Kidney epithelial cell (primary cell): ENCODE measurements at regions not wholly inside any gene's neighbourhood (a gene's known extent, or its start where the extent isn't known, plus 50 kb on each side); places are given as distances from the start of the nearest gene placed in this dataset.

ENCODE experiments used
- DNase-seq: peaks from one replicate; pipeline ENCODE4 v3.0.0-alpha.2; 2010; ENCODE audit warnings: low read depth
- H3K27me3 ChIP-seq: 2 replicates; pipeline ENCODE4 v1.6.0; 2011; ENCODE audit warnings: low read length; ENCODE audit not compliant: control insufficient read depth, insufficient read depth
- H3K36me3 ChIP-seq: 2 replicates; pipeline ENCODE4 v1.5.1; 2011; ENCODE audit warnings: low read length; ENCODE audit not compliant: control insufficient read depth, insufficient read depth
- H3K4me3 ChIP-seq: 2 replicates; pipeline ENCODE4 v1.5.1; 2011; ENCODE audit warnings: low read depth, mild to moderate bottlenecking, control low read depth, low read length
- CTCF ChIP-seq: IDR thresholded peaks from 2 replicates; pipeline ENCODE4 v1.5.1; 2011; ENCODE audit warnings: mild to moderate bottlenecking, moderate library complexity, low read length, control low read depth, inconsistent platforms; ENCODE audit not compliant: insufficient read depth, poor library complexity, severe bottlenecking

GRCh38 chr7:24406053-24406788 lies 122.2 kb downstream of the NPY start:
- Histone ChIP-seq H3K27me3 (no peaks in the 10 kb centered on the region), H3K36me3 (no peaks in the 10 kb centered on the region), H3K4me3 (no peak overlapping the region)
- no peak for TF ChIP-seq CTCF
- DNase-seq: no peak

- Histone ChIP-seq H3K4me3 (no peak overlapping the region), H3K36me3 (no peaks in the 10 kb centered on the region)
These were observed 122.9 kb downstream of the NPY start for GRCh38 chr7:24406789-24407299.

GRCh38 chr7:24407965-24408364 lies 124.0 kb downstream of the NPY start:
- no peak for TF ChIP-seq CTCF
- DNase-seq: no peak
- Histone ChIP-seq H3K36me3 (no peaks in the 10 kb centered on the region), H3K27me3 (no peaks in the 10 kb centered on the region), H3K4me3 (no peak overlapping the region)

More at GRCh38 chr7:24406789-24407299, 122.9 kb downstream of the NPY start:
- no peaks in the 10 kb centered on the region for H3K27me3 ChIP-seq
- no peak for TF ChIP-seq CTCF
- no peak for DNase-seq

GRCh38 chr7:24408798-24409430 lies 124.9 kb downstream of the NPY start:
- no peak overlapping the region for H3K4me3 ChIP-seq
- no peaks in the 10 kb centered on the region for H3K27me3 ChIP-seq
- TF ChIP-seq CTCF: no peak
- DNase-seq: no peak
- H3K36me3 ChIP-seq: no peaks in the 10 kb centered on the region

- no peak overlapping the region for H3K4me3 ChIP-seq
- DNase-seq: no peak
- no peaks in the 10 kb centered on the region for H3K36me3 ChIP-seq
- TF ChIP-seq CTCF: no peak
- H3K27me3 ChIP-seq: no peaks in the 10 kb centered on the region
These were observed 125.5 kb downstream of the NPY start for GRCh38 chr7:24409431-24410024.
